ENCODE measurements at regions not wholly inside any gene's neighbourhood (a gene's known extent, or its start where the extent isn't known, plus 50 kb on each side); places are given as distances from the start of the nearest gene placed in this dataset.
"Not testable (repeated sequence)": the region's sequence is repeated elsewhere in the genome, so short reads cannot be mapped to it uniquely, and the experiment has no call there.

DNA sequence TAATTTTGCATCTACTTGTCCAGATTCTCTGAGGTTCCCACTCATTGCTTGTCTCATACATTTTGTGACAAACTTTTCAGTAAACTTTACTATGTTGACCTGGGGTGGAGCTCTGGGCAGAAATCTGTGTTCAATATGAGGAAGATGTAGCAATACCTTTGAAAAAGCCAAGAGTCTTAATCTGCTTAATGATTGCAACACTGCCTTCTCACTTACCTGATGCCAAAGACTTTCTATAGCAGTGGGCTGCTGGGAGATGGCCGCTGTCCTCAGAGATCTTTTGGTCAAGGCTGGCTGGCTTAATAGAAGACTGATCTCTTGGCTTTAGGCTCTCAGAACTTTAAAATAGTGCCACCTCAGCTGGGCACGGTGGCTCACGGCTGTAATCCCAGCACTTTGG, 70.1 kb upstream of the RBM24 start:
- DNase-seq (no peak), ATAC-seq (no peak)
- no peak overlapping the region for H3K4me3 ChIP-seq
- H3K9me3 ChIP-seq, result no peaks in the 10 kb centered on the region
- no peaks in the 10 kb centered on the region for H3K4me1 ChIP-seq
- 90 to 98% methylated on average over 3 of the region's 3 CpGs for WGBS, 2 donors
- H3K36me3 ChIP-seq (replicated peaks in 1 of 2; ENCODE audit: insufficient read depth in 1 of 2, low read depth in 2 of 2), result no peaks in the 10 kb centered on the region
- no peaks in the 10 kb centered on the region for H3K27me3 ChIP-seq
- intact Hi-C loops (cut with DNase I), result no loop called here
- no peak overlapping the region for H3K27ac ChIP-seq
- TF ChIP-seq POLR2A (IDR thresholded peaks at IDR 0.05), result no peak
- TF ChIP-seq, protein P1, sequence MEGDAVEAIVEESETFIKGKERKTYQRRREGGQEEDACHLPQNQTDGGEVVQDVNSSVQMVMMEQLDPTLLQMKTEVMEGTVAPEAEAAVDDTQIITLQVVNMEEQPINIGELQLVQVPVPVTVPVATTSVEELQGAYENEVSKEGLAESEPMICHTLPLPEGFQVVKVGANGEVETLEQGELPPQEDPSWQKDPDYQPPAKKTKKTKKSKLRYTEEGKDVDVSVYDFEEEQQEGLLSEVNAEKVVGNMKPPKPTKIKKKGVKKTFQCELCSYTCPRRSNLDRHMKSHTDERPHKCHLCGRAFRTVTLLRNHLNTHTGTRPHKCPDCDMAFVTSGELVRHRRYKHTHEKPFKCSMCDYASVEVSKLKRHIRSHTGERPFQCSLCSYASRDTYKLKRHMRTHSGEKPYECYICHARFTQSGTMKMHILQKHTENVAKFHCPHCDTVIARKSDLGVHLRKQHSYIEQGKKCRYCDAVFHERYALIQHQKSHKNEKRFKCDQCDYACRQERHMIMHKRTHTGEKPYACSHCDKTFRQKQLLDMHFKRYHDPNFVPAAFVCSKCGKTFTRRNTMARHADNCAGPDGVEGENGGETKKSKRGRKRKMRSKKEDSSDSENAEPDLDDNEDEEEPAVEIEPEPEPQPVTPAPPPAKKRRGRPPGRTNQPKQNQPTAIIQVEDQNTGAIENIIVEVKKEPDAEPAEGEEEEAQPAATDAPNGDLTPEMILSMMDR (IDR thresholded peaks at IDR 0.05), result no peak

DNA sequence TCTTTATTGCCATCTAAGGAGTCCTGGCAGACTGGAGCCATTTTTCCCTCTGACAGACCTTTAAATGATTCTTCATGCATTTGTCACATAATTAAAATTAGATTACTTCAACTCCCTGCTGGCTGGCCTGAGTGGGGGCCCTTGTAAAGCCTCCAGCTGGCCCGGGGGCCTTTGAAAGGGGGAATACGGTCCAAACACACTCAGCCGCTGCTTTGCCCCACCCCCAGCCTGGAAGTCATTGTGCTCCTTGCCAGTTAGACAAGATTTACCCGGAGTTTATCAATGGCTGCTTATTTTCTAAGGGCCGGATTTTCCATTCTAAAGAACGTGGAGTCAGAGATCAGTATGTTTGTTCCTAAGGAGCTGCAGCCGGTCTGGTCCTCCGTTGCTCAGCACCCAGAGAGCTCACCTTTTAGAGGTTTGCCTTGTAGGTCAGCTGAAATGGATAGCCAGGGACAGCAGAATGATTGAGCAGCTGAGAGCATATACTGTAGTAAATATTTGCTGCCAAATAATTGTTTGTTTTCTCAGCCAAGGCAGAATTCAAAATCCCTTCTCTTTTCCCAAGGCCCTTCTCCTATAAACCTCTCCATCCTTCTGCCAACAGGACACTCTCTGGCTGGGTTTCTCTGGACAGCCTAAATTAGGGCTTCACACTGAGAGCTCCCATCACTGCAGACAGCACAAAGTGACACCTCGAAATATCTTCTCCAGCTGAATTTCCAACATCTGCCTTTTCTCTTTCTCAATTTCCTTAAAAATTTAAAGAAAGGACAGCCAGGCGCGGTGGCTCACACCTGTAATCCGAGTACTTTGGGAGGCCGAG, 68.4 kb upstream of the RBM24 start:
- Histone ChIP-seq H3K27ac (no peak overlapping the region), H3K36me3 (replicated peaks in 1 of 2; ENCODE audit: insufficient read depth in 1 of 2, low read depth in 2 of 2) (no peaks in the 10 kb centered on the region), H3K4me3 (no peak overlapping the region), H3K9me3 (no peaks in the 10 kb centered on the region), H3K27me3 (no peaks in the 10 kb centered on the region), H3K4me1 (no peaks in the 10 kb centered on the region)
- intact Hi-C loops (cut with DNase I), result no loop called here
- 51 to 59% methylated on average over 13 of the region's 13 CpGs for WGBS, 2 donors
- ATAC-seq (no peak), DNase-seq (peak in 1 of 4 donors; percentile 9)
- TF ChIP-seq POLR2A (IDR thresholded peaks at IDR 0.05), result no peak
- TF ChIP-seq, protein P1 (IDR thresholded peaks at IDR 0.05), result no peak

DNA sequence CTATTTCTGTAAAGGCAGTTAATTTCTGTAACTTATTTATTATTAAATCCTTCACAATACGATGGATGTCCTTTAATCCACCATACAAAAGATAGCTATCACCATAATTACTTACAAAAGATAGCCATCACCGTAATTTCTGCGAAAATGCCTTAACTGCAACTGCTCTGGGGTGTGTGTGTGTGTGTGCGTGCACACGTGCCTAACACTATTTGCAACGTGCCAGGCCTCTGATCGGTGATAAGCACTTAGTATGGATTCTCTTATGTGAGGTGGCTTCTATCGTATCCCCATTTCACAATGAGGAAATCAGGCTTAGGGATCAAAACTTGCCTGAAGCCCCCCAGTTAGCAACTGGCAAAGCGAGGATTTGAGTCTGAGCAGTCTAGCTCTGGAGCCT, 67.1 kb upstream of the RBM24 start:
- WGBS, 2 donors, result 80 to 92% methylated on average over 9 of the region's 9 CpGs
- no peak for ATAC-seq
- Histone ChIP-seq H3K27ac (no peak overlapping the region), H3K4me3 (no peak overlapping the region), H3K9me3 (no peaks in the 10 kb centered on the region), H3K4me1 (peaks cover 8% of the 10 kb centered on the region), H3K36me3 (replicated peaks in 1 of 2; ENCODE audit: insufficient read depth in 1 of 2, low read depth in 2 of 2) (no peaks in the 10 kb centered on the region), H3K27me3 (no peaks in the 10 kb centered on the region)
- intact Hi-C loops (cut with DNase I), result no loop called here
- TF ChIP-seq, protein P1 (IDR thresholded peaks at IDR 0.05), result no peak
- TF ChIP-seq POLR2A (IDR thresholded peaks at IDR 0.05), result no peak
- no peak for DNase-seq

DNA sequence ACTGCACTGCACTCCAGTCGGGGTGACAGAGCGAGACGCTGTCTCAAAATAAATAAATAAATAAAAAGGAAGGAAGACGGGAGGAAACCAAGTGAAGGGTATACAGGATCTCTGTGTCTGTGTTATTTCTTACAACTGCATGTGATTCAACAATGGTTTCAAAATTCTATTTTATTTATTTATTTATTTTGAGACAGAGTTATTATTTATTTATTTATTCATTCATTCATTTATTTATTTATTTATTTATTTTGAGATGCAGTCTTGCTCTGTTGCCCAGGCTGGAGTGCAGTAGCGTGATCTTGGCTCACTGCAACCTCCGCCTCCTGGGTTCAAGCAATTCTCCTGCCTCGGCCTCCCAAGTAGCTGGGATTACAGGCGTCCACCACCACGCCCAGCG, 64.2 kb upstream of the RBM24 start:
- ATAC-seq; H3K27me3 ChIP-seq; H3K27ac ChIP-seq; H3K9me3 ChIP-seq; H3K4me3 ChIP-seq; intact Hi-C loops (cut with DNase I); H3K36me3 ChIP-seq (replicated peaks in 1 of 2; ENCODE audit: insufficient read depth in 1 of 2, low read depth in 2 of 2); H3K4me1 ChIP-seq; DNase-seq: not testable (repeated sequence)
- WGBS, 2 donors, result 96 to 97% methylated on average over 10 of the region's 10 CpGs

DNA sequence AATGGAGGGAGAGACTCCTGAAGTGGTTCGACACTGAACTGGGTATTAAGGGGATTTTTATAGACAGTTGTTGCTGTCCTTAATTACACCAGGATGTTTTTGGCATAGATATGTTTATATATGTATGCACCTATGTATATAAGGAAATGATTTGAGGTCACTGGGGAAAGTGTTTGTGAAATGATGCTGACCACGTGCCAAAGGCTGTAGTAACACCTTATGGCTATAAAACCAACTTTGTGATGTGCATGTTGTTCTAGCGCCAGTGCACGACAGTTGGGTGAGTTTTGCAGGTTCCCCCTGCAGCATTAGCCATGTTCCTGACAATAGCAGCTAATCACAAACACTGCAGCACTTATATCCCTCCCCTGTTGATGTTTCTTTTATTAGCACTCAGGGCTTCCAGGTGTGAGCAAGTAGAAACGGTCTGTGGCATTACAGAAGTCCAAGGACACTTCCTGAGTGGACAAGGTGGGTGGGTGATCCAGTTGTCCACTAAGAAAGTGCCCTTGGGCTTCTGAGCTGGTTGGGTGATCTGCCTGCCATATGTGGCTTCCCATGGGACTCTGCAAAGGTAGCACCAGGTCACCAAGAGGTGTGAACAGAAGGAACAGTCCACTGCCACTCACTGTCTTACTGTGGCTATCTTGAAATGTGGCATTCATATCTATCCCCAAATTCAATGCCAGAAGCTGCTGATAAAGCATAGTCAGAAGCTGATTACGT, 63.0 kb upstream of the RBM24 start:
- ATAC-seq (peak; percentile 21), DNase-seq (peak in 2 of 4 donors; percentile 16 to 26)
- Histone ChIP-seq H3K9me3 (no peaks in the 10 kb centered on the region), H3K36me3 (replicated peaks in 1 of 2; ENCODE audit: insufficient read depth in 1 of 2, low read depth in 2 of 2) (no peaks in the 10 kb centered on the region), H3K27me3 (no peaks in the 10 kb centered on the region), H3K4me1 (peaks cover 8% of the 10 kb centered on the region), H3K27ac (no peak overlapping the region), H3K4me3 (no peak overlapping the region)
- WGBS, 2 donors, result 53 to 64% methylated on average over 6 of the region's 6 CpGs
- TF ChIP-seq, protein P1 (IDR thresholded peaks at IDR 0.05), result no peak
- no peak for TF ChIP-seq POLR2A (IDR thresholded peaks at IDR 0.05)
- intact Hi-C loops (cut with DNase I), result no loop called here
